ENCODE measurements at regions not wholly inside any gene's neighbourhood (a gene's known extent, or its start where the extent isn't known, plus 50 kb on each side); places are given as distances from the start of the nearest gene placed in this dataset.

DNA sequence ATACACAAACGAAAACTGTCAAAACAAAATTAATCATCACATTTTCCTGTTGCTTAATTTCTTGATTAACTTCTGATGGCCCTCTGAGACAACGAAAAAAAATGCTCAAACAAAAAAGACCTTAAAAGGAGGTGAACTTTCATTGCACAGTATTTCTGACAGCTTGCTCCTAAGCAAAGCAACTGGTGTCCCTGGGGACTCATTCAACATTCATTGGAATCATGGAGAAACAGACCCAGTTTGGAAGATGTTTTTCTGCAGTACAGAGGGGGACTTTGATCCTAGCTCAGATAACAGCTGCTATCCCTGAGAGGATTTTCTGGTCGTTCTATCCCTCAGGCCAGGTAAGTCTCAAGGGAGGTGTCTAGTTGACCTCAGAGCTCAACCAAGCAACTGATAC is 378.7 kb upstream of the ATP11B start:
- TF ChIP-seq EZH2 (IDR thresholded peaks at IDR 0.05; ENCODE audit: borderline replicate concordance, low read depth, low read length, poor library complexity, severe bottlenecking) (no peak), CTCF (conservative IDR thresholded peaks at IDR 0.05; ENCODE audit: low read depth, low read length) (no peak)
